Ovary (tissue), 7 donors: ENCODE measurements at regions not wholly inside any gene's neighbourhood (a gene's known extent, or its start where the extent isn't known, plus 50 kb on each side); places are given as distances from the start of the nearest gene placed in this dataset.

ENCODE experiments used
- DNase-seq, 5 donors: peaks; one replicate each; pipeline ENCODE4 v3.0.0-alpha.2; 2019 to 2020
- H3K27ac ChIP-seq, 2 donors: fragments of 200-600 bp; one replicate each; pipeline versions ENCODE4 v1.5.1 to v1.8.0; 2019 to 2022
- H3K27me3 ChIP-seq: fragments of 200-600 bp; one replicate; pipeline ENCODE4 v1.8.0; 2022
- H3K36me3 ChIP-seq: fragments of 200-600 bp; sonication (generic); one replicate; pipeline ENCODE4 v1.5.1; 2019
- H3K4me1 ChIP-seq: one replicate; pipeline ENCODE4 v1.8.1; 2013; ENCODE audit warnings: mild to moderate bottlenecking, moderate library complexity; ENCODE audit not compliant: insufficient read depth
- H3K4me3 ChIP-seq: fragments of 200-600 bp; sonication (generic); one replicate; pipeline ENCODE4 v1.5.1; 2017
- H3K9me3 ChIP-seq, 2 donors: fragments of 200-600 bp in 1 of 2; sonication (generic) in 1 of 2; one replicate each; pipeline versions ENCODE4 v1.5.1 to v1.8.1; 2013 to 2019; ENCODE audit warnings: mild to moderate bottlenecking in 1 of 2, moderate library complexity in 1 of 2
- EP300 ChIP-seq: sonication (generic); formaldehyde crosslinking; IDR thresholded peaks from one replicate; pipeline ENCODE4 v1.6.1; 2017; ENCODE audit warnings: antibody characterized with exemption
- POLR2A ChIP-seq: fragments of 450-650 bp; IDR thresholded peaks from one replicate; pipeline ENCODE4 v1.6.1; 2017; ENCODE audit warnings: antibody characterized with exemption, mild to moderate bottlenecking, moderate library complexity
- WGBS, 3 donors: extraction: QIAGEN DNeasy Blood & Tissue Kit in 1 of 3; methylation state at CpG; one replicate each; pipeline versions ENCODE4 v1.1.5 to v1.1.7; 2013 to 2017; 5-methylcytosine and 5-hydroxymethylcytosine counted together
- intact Hi-C, 4 donors: fragments of 100-400 bp; cut with DNase I; formaldehyde crosslinking; loops; one replicate each; pipeline versions ENCODE4 v1.11.0 to v1.15.1; 2022 to 2023
- TF ChIP-seq, protein P1 (sequence below), 3 donors: fragments of 450-650 bp in 2 of 3; fragments of 200-600 bp in 1 of 3; IDR thresholded peaks; one replicate each; pipeline versions ENCODE4 v1.5.1 to v1.8.0; 2016 to 2022; ENCODE audit warnings: antibody characterized with exemption in 3 of 3, mild to moderate bottlenecking in 1 of 3
- donor health status: DM: no; HTN: no; CAD: no; lungs with moderate emphysema.
- donor health status: DM: no; HTN: no; CAD: no.
- donor health status: Bipolar disorder and iron deficiency.
- donor health status: DM: no; HTN: no; CAD: no.
- donor health status: DM: yes; HTN: yes; CAD: no.

DNA sequence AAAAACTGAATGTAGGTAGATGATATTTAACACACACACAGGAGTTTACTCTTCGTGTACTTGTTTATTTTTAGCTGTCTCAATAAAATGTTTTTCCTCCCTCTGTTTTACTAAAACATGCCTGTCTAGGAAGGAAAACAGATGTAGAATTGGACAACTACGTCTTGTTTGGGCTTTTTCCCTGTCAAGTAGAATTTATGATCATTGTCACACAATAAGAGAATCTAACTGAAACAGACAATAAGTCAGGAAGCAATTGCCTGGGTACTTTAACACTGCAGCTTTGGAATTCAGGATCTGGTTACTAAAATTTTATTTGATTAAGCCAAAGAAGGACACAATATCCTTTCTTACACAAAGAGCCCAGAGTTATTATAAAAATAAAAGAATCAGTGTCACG lies 164.2 kb downstream of the ZDHHC21 start:
- Histone ChIP-seq H3K4me3 (no peak overlapping the region), H3K9me3 (no peaks in the 10 kb centered on the region), H3K27me3 (no peaks in the 10 kb centered on the region), H3K27ac (no peak overlapping the region), H3K36me3 (no peaks in the 10 kb centered on the region), H3K4me1 (no peaks in the 10 kb centered on the region)
- DNase-seq = no peak
- 14 to 31% (median 18%) methylated on average over 3 of the region's 3 CpGs for WGBS, 3 donors
- intact Hi-C loops = no loop called here
- TF ChIP-seq EP300 (no peak), POLR2A (no peak)
- TF ChIP-seq, protein P1, sequence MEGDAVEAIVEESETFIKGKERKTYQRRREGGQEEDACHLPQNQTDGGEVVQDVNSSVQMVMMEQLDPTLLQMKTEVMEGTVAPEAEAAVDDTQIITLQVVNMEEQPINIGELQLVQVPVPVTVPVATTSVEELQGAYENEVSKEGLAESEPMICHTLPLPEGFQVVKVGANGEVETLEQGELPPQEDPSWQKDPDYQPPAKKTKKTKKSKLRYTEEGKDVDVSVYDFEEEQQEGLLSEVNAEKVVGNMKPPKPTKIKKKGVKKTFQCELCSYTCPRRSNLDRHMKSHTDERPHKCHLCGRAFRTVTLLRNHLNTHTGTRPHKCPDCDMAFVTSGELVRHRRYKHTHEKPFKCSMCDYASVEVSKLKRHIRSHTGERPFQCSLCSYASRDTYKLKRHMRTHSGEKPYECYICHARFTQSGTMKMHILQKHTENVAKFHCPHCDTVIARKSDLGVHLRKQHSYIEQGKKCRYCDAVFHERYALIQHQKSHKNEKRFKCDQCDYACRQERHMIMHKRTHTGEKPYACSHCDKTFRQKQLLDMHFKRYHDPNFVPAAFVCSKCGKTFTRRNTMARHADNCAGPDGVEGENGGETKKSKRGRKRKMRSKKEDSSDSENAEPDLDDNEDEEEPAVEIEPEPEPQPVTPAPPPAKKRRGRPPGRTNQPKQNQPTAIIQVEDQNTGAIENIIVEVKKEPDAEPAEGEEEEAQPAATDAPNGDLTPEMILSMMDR (IDR thresholded peaks at IDR 0.05) = no peak

DNA sequence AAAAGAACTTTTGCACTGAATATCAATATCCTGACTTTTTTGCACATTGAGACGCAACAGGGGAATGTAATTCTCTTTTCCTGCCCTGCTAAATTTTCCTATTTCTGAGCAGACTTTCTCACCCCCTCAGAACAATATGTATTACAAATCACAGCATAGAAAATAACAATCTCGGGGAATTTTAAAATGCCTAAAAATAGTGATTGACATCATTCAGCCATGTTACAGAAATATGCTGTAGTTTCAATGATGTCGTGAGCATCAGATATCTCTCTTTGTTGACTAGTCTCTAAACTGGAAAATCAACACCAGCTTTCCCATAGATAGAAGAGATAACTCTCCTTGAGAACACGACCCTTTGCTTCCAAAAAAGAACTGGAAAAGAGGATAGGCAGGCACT lies 166.7 kb downstream of the ZDHHC21 start:
- TF ChIP-seq POLR2A (no peak), EP300 (no peak)
- TF ChIP-seq, protein P1 (IDR thresholded peaks at IDR 0.05) = no peak
- H3K4me3 ChIP-seq = no peak overlapping the region
- no peaks in the 10 kb centered on the region for H3K27me3 ChIP-seq
- no peaks in the 10 kb centered on the region for H3K4me1 ChIP-seq
- no peak overlapping the region for H3K27ac ChIP-seq
- 82 to 86% (median 83%) methylated on average over 4 of the region's 4 CpGs for WGBS, 3 donors
- H3K36me3 ChIP-seq = no peaks in the 10 kb centered on the region
- DNase-seq = no peak
- no peaks in the 10 kb centered on the region for H3K9me3 ChIP-seq
- intact Hi-C loops = no loop called here

DNA sequence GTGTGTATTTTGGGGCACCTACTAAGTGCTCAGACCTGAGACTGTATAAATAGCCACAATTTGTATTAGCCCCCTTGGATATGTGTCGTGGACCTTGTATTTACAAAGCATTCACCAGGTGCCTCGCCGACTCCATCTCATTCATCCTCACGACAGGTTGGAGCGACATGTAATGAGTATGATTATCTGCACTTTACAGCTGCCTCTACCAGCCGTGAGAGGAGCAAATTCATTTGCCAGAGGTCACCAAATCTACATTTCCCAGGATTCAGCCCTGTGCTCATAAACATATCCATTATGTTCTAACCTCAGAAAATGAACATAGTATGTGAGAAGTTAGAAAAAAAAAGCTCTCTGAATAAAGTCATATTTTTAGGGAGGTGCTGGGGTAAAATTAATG lies 167.4 kb downstream of the ZDHHC21 start:
- Histone ChIP-seq H3K27ac (no peak overlapping the region), H3K4me1 (no peaks in the 10 kb centered on the region), H3K36me3 (no peaks in the 10 kb centered on the region), H3K4me3 (no peak overlapping the region), H3K27me3 (no peaks in the 10 kb centered on the region), H3K9me3 (no peaks in the 10 kb centered on the region)
- TF ChIP-seq EP300 (no peak), POLR2A (no peak)
- TF ChIP-seq, protein P1 (IDR thresholded peaks at IDR 0.05) = no peak
- WGBS, 3 donors = 84 to 86% (median 85%) methylated on average over 6 of the region's 6 CpGs
- DNase-seq = no peak
- intact Hi-C loops = no loop called here

DNA sequence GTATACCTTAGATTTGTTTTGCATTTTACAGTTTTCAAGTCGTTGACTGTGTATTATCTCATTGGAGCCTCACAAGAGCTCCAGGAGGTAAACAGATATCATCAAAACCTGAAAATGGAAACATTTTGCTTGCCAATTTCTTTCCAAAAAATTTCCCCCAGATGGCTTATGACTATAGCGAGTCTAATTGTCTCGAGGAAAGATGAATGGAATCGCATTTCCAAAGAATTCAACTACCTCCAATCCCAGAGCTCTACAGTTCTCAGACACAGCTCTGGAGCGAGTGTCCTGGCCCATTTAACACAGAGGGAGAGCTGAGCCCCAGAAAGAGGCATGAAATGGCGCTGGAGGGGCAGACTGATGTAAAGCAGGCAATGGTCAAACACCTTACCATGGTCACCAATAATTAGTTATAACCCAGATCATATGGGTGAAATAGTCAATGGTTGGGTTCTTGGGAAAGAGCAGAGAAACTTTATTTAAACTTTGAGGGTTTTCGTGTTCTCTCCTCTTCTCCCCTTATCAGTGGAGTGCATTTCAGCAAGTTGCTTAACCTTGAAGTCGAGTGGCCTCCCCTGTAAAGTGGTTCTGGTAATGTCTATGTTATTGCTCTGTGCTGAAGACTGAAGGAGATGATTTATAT lies 168.2 kb downstream of the ZDHHC21 start:
- no peaks in the 10 kb centered on the region for H3K27me3 ChIP-seq
- no peak overlapping the region for H3K4me3 ChIP-seq
- TF ChIP-seq POLR2A (no peak), EP300 (no peak)
- TF ChIP-seq, protein P1 (IDR thresholded peaks at IDR 0.05) = no peak
- H3K36me3 ChIP-seq = no peaks in the 10 kb centered on the region
- 69 to 81% (median 74%) methylated on average over 8 of the region's 8 CpGs for WGBS, 3 donors
- no peak overlapping the region for H3K27ac ChIP-seq
- no peak for DNase-seq
- H3K9me3 ChIP-seq = no peaks in the 10 kb centered on the region
- no peaks in the 10 kb centered on the region for H3K4me1 ChIP-seq
- intact Hi-C loops = no loop called here
